Activated B cell treated with CpG ODN at 0.5 μM for 24 hours (primary cell): ENCODE measurements at regions not wholly inside any gene's neighbourhood (a gene's known extent, or its start where the extent isn't known, plus 50 kb on each side); places are given as distances from the start of the nearest gene placed in this dataset.
A peak's percentile ranks its signal among the peaks of the same experiment; 100 is the strongest.
"Not testable (repeated sequence)": the region's sequence is repeated elsewhere in the genome, so short reads cannot be mapped to it uniquely, and the experiment has no call there.

Experiments used
- ATAC-seq: fragments of 200-7000 bp; cut with Tn5 transposase; one replicate; pipeline ENCODE4 v1.10.0; 2021; ENCODE audit warnings: low read depth, mild to moderate bottlenecking, moderate library complexity
- CTCF ChIA-PET: fragments of 350-600 bp; sonication (Branson Sonifier 250); formaldehyde crosslinking; loops from one replicate; lab custom pipeline; 2021; ENCODE audit warnings: antibody characterized with exemption; lab: Charles Lee
- POLR2A ChIA-PET: fragments of 350-600 bp; sonication (Branson Sonifier 250); formaldehyde crosslinking; loops from one replicate; lab custom pipeline; 2021; ENCODE audit warnings: antibody characterized with exemption; lab: Charles Lee
- DNase-seq: peaks from one replicate; pipeline ENCODE4 v3.0.0; 2022
- H3K27ac Mint-ChIP-seq: one replicate; pipeline ENCODE4 v1.8.0; 2020; ENCODE audit warnings: mixed read lengths
- H3K27me3 Mint-ChIP-seq: one replicate; pipeline ENCODE4 v1.8.0; 2021; ENCODE audit warnings: mixed read lengths
- H3K36me3 Mint-ChIP-seq: one replicate; pipeline ENCODE4 v1.8.0; 2021; ENCODE audit warnings: low read depth, mixed read lengths
- H3K4me1 Mint-ChIP-seq: one replicate; pipeline ENCODE4 v1.8.0; 2021; ENCODE audit warnings: mixed read lengths
- H3K4me3 Mint-ChIP-seq: one replicate; pipeline ENCODE4 v1.8.0; 2020; ENCODE audit warnings: mild to moderate bottlenecking, mixed read lengths
- H3K9me3 Mint-ChIP-seq: one replicate; pipeline ENCODE4 v1.8.0; 2020; ENCODE audit warnings: mixed read lengths
- intact Hi-C: fragments of 100-400 bp; cut with micrococcal nuclease; formaldehyde crosslinking; loops from one replicate; pipeline ENCODE4 v1.15.1; 2024

DNA sequence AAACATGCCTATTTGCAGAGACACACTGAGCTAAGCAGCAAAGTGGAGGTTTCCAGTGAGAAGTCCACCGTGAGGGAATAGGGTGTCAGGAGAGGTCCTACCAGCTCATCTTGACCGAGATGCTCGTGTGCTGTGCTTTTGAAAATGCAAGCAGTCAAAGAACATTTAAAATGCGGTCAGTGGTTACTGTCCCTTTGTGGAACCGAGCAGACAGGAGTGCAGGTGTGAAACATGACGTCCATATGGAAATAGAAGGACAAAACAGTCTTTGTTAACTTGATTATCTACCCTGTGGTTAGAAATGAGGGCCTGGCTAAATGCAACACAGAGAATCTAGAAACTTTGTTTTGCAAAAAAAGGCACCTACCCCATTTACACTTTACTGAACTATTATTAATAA lies 473.3 kb downstream of the SPATA31A6 start:
- H3K36me3 Mint-ChIP-seq, H3K4me3 Mint-ChIP-seq, CTCF ChIA-PET, H3K27ac Mint-ChIP-seq, H3K4me1 Mint-ChIP-seq, intact Hi-C loops, H3K9me3 Mint-ChIP-seq, POLR2A ChIA-PET, DNase-seq, ATAC-seq, H3K27me3 Mint-ChIP-seq: not testable (repeated sequence)

DNA sequence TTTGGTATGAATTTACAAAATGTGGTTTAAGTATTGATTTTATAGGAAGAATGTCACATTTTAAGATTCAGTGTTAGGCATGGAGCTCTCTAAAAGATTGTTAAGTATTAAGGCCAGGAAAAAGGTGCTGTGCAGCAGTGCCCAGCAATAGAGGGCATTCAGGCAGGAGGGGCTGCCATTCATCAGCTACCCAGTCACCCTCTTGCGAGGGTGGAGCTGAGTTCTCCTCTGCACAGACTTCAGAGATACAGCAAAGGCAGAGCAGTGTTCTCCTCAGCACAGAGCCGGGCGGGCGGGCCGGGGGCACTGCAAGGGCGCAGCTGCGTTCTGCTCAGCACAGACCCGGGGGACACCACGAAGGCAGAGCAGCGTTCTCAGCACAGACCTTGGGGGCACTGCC lies 474.0 kb downstream of the SPATA31A6 start:
- H3K36me3 Mint-ChIP-seq, DNase-seq, H3K9me3 Mint-ChIP-seq, H3K27me3 Mint-ChIP-seq, H3K27ac Mint-ChIP-seq, H3K4me3 Mint-ChIP-seq, ATAC-seq, intact Hi-C loops, CTCF ChIA-PET, H3K4me1 Mint-ChIP-seq, POLR2A ChIA-PET: not testable (repeated sequence)

DNA sequence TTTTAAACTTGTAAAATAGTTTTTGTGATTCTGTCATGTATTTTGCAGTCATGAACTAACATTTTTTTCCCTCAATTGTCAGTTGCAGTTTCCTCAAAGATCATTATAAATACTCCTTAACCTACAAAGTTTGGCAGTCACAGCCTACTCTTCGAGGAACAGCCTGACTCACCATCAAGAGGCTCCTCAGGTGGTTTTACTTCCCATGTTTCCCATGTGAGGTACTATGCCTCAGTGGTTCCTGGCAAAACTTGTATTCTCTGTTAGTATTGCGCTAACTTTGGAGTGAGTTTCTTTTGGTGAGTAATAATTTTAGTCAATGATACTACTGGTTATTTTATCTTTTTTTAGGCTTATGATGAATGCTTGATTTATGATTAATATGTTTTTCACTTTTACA lies 513.7 kb downstream of the SPATA31A6 start:
- POLR2A ChIA-PET, CTCF ChIA-PET: not testable (repeated sequence)

DNA sequence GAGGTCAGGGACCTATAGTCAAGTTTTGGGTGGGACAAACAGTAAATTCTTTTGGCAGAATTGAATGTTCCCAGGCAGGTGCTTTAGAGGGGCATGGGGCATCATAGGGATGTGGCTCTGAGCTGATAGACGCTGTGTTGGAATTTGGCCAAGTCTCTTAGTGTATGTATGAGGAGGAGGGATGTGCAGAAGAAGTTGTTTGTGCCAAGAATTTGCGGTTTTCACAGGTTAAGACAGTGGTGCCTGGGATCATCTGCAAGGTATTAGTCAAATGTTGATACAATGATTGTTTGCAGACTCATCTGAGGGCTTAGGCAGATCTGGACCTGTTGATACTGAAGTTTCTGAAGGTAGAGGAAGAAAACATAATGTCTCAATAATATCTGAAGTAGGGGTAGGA lies 519.4 kb downstream of the SPATA31A6 start:
- CTCF ChIA-PET, DNase-seq, H3K4me1 Mint-ChIP-seq, H3K4me3 Mint-ChIP-seq, H3K9me3 Mint-ChIP-seq, H3K27ac Mint-ChIP-seq, ATAC-seq, POLR2A ChIA-PET, intact Hi-C loops, H3K36me3 Mint-ChIP-seq, H3K27me3 Mint-ChIP-seq: not testable (repeated sequence)

More for the DNA sequence above, 513.7 kb downstream of the SPATA31A6 start:
- H3K36me3 Mint-ChIP-seq, H3K27me3 Mint-ChIP-seq, H3K4me1 Mint-ChIP-seq, H3K9me3 Mint-ChIP-seq, intact Hi-C loops, H3K27ac Mint-ChIP-seq, DNase-seq, ATAC-seq, H3K4me3 Mint-ChIP-seq: not testable (repeated sequence)

DNA sequence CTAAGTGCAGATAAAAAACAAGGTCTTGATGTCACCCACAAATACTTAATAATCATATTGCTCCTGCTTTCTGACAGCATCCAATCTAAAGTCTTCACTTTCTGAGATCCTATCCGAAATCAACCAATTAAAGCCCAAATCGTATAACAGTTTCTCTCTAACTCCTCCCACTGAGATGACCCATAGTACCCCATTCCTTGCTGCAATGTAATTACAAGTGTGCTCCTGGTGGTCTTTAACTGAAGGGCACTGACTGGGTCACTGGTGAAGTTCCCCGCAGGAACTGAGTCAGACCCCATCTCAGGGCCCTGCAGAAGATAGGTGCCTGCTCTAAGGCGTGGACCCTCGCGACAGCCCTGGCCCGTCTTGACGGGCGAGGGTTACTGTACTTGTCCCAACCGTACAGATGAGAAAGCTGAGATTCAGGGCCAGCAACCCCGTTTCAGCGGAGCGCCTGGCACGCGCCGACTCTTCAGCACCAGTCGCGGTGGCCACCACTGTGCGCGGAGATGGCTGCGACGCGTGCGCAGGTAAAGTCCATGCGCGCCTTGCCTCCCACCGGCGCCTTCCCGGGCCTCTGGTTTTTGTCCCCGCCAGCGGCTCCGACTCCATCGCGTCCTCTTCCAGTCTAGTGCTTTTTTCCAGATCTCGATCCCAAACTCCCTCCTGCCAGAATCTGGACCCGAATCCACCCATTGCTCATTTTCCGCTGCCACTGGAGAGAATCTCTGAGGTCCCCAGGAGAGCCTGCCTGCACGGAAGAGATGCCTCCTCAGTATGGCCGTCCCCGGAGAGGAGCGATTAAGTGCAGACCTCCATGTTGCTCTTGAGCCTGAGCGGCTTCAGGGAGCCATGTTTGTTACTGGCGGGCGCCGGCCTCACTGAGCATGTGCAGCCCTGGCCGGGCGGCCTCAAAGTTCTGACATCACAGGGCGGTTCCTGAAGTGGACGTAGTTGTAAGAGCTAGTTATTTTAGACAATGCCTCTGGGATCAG lies 541.7 kb downstream of the SPATA31A6 start:
- H3K4me1 Mint-ChIP-seq, H3K9me3 Mint-ChIP-seq, intact Hi-C loops, H3K36me3 Mint-ChIP-seq, ATAC-seq, DNase-seq, POLR2A ChIA-PET, H3K27me3 Mint-ChIP-seq, CTCF ChIA-PET: not testable (repeated sequence)
- Mint-ChIP-seq H3K4me3 (peak overlapping the region; percentile 72), H3K27ac (peak overlapping the region; percentile 71)

DNA sequence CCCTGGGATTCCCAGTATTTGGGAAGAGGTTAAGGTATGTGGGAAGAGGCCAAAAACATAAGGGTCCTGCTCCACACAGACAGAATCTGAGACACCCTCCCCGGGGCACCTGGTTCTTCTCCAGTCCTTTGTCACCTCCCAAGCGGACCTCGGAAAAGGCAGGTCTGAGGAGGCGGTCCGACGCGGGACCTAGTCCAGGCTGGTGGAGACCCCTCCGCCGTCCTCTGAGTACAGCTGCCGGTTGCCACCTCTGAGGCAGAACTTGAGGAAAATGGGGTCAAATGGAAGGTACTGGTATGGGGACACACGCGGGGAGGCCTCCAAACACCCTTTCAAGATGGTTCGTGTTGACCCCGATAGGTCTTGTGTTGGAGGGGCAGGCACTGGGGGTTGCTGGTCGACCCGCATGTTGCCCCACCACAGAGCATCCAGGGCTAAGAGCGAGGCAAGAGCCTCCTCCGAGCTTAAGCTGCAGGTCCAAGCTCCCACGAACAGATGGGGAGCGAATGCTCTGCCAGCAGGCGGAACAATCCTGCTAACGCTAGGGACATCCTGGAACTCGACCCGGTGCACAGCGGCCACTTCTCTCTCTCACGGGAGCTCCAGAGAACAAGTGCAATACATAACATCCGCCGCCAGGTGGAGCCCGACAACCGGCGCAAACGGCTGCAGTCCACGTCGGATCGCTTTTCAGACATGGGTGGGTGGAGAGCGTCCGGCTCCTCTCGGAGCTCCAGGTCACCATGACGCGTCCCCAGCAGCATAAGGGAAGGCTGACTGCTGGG lies 559.8 kb downstream of the SPATA31A6 start:
- H3K36me3 Mint-ChIP-seq, H3K27ac Mint-ChIP-seq, H3K4me3 Mint-ChIP-seq, H3K4me1 Mint-ChIP-seq, POLR2A ChIA-PET, H3K27me3 Mint-ChIP-seq, H3K9me3 Mint-ChIP-seq, intact Hi-C loops: not testable (repeated sequence)
- CTCF ChIA-PET = interaction anchor here (0.6 kb wide), 1 partner anchor 10 kb away, joined by 3 read pairs; no protein-coding TSS in a partner anchor
- ATAC-seq = peak; percentile 49
- peak; percentile 52 for DNase-seq

- ATAC-seq, H3K36me3 Mint-ChIP-seq, H3K27ac Mint-ChIP-seq, DNase-seq, H3K4me3 Mint-ChIP-seq, H3K9me3 Mint-ChIP-seq, H3K4me1 Mint-ChIP-seq, CTCF ChIA-PET, H3K27me3 Mint-ChIP-seq, POLR2A ChIA-PET, intact Hi-C loops: not testable (repeated sequence)
These were observed 573.8 kb downstream of the SPATA31A6 start for GRCh38 chr9:42757251-42757650.

GRCh38 chr9:42759320-42759719 lies 575.9 kb downstream of the SPATA31A6 start:
- H3K27me3 Mint-ChIP-seq, CTCF ChIA-PET, POLR2A ChIA-PET, H3K27ac Mint-ChIP-seq, H3K36me3 Mint-ChIP-seq, intact Hi-C loops, DNase-seq, H3K9me3 Mint-ChIP-seq, H3K4me1 Mint-ChIP-seq, H3K4me3 Mint-ChIP-seq: not testable (repeated sequence)
- ATAC-seq = peak; percentile 49

- H3K9me3 Mint-ChIP-seq, DNase-seq, H3K36me3 Mint-ChIP-seq, ATAC-seq, H3K4me3 Mint-ChIP-seq, POLR2A ChIA-PET, H3K27ac Mint-ChIP-seq, H3K4me1 Mint-ChIP-seq, CTCF ChIA-PET, H3K27me3 Mint-ChIP-seq, intact Hi-C loops: not testable (repeated sequence)
These were observed 598.7 kb downstream of the SPATA31A6 start for GRCh38 chr9:42782201-42782600.

DNA sequence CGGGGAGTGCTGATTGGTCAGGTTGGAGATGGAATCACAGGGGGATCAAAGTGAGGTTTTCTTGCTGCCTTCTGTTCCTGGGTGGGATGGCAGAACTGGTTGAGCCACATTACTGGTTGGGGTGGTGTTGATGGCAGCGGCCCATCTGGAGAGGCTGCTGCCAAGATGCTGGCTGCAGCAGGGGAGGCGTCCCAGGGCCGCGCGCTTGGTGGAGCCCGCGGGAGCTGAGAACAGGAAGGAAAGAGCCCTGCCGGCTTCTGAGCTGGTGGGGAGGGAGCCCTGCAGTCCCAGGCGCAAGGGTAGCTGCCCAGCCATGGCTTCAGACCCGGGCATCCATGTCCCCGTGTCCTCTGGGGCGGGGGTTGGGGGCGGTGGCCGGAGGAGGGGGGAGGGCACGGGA lies 609.3 kb downstream of the SPATA31A6 start:
- H3K27ac Mint-ChIP-seq, H3K4me3 Mint-ChIP-seq, H3K27me3 Mint-ChIP-seq, POLR2A ChIA-PET, CTCF ChIA-PET, DNase-seq, H3K9me3 Mint-ChIP-seq, H3K36me3 Mint-ChIP-seq, intact Hi-C loops, ATAC-seq, H3K4me1 Mint-ChIP-seq: not testable (repeated sequence)

GRCh38 chr9:42798571-42798970 lies 615.1 kb downstream of the SPATA31A6 start:
- POLR2A ChIA-PET, H3K27me3 Mint-ChIP-seq, ATAC-seq, H3K9me3 Mint-ChIP-seq, H3K4me3 Mint-ChIP-seq, CTCF ChIA-PET, H3K36me3 Mint-ChIP-seq, H3K4me1 Mint-ChIP-seq, H3K27ac Mint-ChIP-seq, DNase-seq, intact Hi-C loops: not testable (repeated sequence)

DNA sequence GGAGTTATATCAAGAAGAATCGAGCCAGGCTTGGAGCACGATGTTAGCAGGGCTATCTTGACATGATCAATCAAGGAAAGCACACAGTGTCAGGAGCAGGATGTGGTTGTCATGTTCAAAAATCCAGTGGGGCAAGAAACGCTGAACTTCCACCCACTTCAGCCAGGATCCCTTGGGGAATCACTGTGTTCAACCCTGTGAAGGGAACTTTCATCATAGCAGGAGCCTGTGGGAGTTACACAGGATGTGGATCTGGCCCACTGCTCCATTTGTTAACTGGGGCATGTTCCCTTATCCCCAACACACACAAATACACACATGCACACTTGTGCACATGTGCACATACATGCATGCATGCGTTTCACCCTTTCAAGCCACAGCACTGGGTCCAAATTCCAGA lies 619.3 kb downstream of the SPATA31A6 start:
- H3K27ac Mint-ChIP-seq, H3K36me3 Mint-ChIP-seq, H3K27me3 Mint-ChIP-seq, intact Hi-C loops, POLR2A ChIA-PET, CTCF ChIA-PET, H3K9me3 Mint-ChIP-seq, H3K4me3 Mint-ChIP-seq, ATAC-seq, H3K4me1 Mint-ChIP-seq, DNase-seq: not testable (repeated sequence)
